OCI-LY7 (cell line): ENCODE measurements at regions not wholly inside any gene's neighbourhood (a gene's known extent, or its start where the extent isn't known, plus 50 kb on each side); places are given as distances from the start of the nearest gene placed in this dataset.

Experiments
- EZH2phosphoT487 ChIP-seq: fragments of 200-600 bp; sonication (generic); IDR thresholded peaks from 2 replicates; pipeline ENCODE4 v1.6.1; 2018; ENCODE audit warnings: low read depth, borderline replicate concordance, mild to moderate bottlenecking, mixed run types, antibody characterized with exemption, low read length, moderate library complexity, mixed read lengths
- TF ChIP-seq, protein P1 (sequence below): fragments of 200-600 bp; sonication (generic); conservative IDR thresholded peaks from 2 replicates; pipeline ENCODE4 v1.5.1; 2014; ENCODE audit warnings: mild to moderate bottlenecking, antibody characterized with exemption, low read length, moderate library complexity, mixed read lengths

- TF ChIP-seq, protein P1, sequence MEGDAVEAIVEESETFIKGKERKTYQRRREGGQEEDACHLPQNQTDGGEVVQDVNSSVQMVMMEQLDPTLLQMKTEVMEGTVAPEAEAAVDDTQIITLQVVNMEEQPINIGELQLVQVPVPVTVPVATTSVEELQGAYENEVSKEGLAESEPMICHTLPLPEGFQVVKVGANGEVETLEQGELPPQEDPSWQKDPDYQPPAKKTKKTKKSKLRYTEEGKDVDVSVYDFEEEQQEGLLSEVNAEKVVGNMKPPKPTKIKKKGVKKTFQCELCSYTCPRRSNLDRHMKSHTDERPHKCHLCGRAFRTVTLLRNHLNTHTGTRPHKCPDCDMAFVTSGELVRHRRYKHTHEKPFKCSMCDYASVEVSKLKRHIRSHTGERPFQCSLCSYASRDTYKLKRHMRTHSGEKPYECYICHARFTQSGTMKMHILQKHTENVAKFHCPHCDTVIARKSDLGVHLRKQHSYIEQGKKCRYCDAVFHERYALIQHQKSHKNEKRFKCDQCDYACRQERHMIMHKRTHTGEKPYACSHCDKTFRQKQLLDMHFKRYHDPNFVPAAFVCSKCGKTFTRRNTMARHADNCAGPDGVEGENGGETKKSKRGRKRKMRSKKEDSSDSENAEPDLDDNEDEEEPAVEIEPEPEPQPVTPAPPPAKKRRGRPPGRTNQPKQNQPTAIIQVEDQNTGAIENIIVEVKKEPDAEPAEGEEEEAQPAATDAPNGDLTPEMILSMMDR, result no peak
- no peak for TF ChIP-seq EZH2phosphoT487
Observed at GRCh38 chr7:98483964-98484545, 83.2 kb upstream of the BAIAP2L1 start.
